Mucosa of descending colon (tissue), 3 donors: ENCODE measurements at regions not wholly inside any gene's neighbourhood (a gene's known extent, or its start where the extent isn't known, plus 50 kb on each side); places are given as distances from the start of the nearest gene placed in this dataset.

Source experiments
- ATAC-seq: fragments of 200-7000 bp; cut with Tn5 transposase; one replicate; pipeline ENCODE4 v1.9.1; 2020; ENCODE audit warnings: mild to moderate bottlenecking, moderate library complexity
- DNase-seq, 3 donors: peaks; one replicate each; pipeline ENCODE4 v3.0.0-alpha.2; 2020
- H3K36me3 ChIP-seq: fragments of 200-600 bp; one replicate; pipeline ENCODE4 v1.8.0; 2021; ENCODE audit warnings: low read depth, mild to moderate bottlenecking
- H3K4me1 ChIP-seq: fragments of 200-600 bp; one replicate; pipeline ENCODE4 v1.8.0; 2021; ENCODE audit warnings: low read depth, mild to moderate bottlenecking
- H3K4me3 ChIP-seq: fragments of 200-600 bp; one replicate; pipeline ENCODE4 v1.8.0; 2021; ENCODE audit warnings: mild to moderate bottlenecking
- H3K9me3 ChIP-seq: fragments of 200-600 bp; one replicate; pipeline ENCODE4 v1.8.0; 2021; ENCODE audit warnings: mild to moderate bottlenecking
- CTCF ChIP-seq: fragments of 200-600 bp; IDR thresholded peaks from one replicate; pipeline ENCODE4 v1.8.0; 2022; ENCODE audit warnings: antibody characterized with exemption, mild to moderate bottlenecking
- intact Hi-C, 2 donors: fragments of 100-400 bp; cut with DNase I in 1 of 2; cut with micrococcal nuclease in 1 of 2; formaldehyde crosslinking; loops; one replicate each; pipeline versions ENCODE4 v1.11.0 to v1.11.1; 2022; cut with DNase I, micrococcal nuclease
- donor health status: DM: no; HTN: no; CAD: no; lungs with moderate emphysema.
- donor health status: DM: no; HTN: no; CAD: no.
- donor health status: DM: no; HTN: yes; CAD: no.

- Histone ChIP-seq H3K9me3 (no peaks in the 10 kb centered on the region), H3K4me1 (no peaks in the 10 kb centered on the region), H3K36me3 (no peaks in the 10 kb centered on the region), H3K4me3 (no peak overlapping the region)
- no peak for DNase-seq
- no peak for ATAC-seq
- intact Hi-C loops: no loop called here
- TF ChIP-seq CTCF: no peak
These were observed 60.2 kb upstream of the LRRC4C start for GRCh38 chr11:41519696-41520095.

GRCh38 chr11:41522391-41522790, 62.9 kb upstream of the LRRC4C start:
- Histone ChIP-seq H3K36me3 (no peaks in the 10 kb centered on the region), H3K4me1 (no peaks in the 10 kb centered on the region), H3K9me3 (no peaks in the 10 kb centered on the region), H3K4me3 (no peak overlapping the region)
- TF ChIP-seq CTCF: no peak
- intact Hi-C loops: no loop called here
- DNase-seq (no peak), ATAC-seq (no peak)

- DNase-seq (no peak), ATAC-seq (no peak)
- Histone ChIP-seq H3K4me3 (no peak overlapping the region), H3K9me3 (no peaks in the 10 kb centered on the region), H3K4me1 (no peaks in the 10 kb centered on the region), H3K36me3 (no peaks in the 10 kb centered on the region)
- intact Hi-C loops: no loop called here
- no peak for TF ChIP-seq CTCF
These were observed 63.6 kb upstream of the LRRC4C start for GRCh38 chr11:41522899-41523672.

GRCh38 chr11:41527530-41527929, 68.1 kb upstream of the LRRC4C start:
- Histone ChIP-seq H3K9me3 (no peaks in the 10 kb centered on the region), H3K4me1 (no peaks in the 10 kb centered on the region), H3K4me3 (no peak overlapping the region), H3K36me3 (no peaks in the 10 kb centered on the region)
- no peak for TF ChIP-seq CTCF
- intact Hi-C loops: no loop called here
- DNase-seq: no peak
- no peak for ATAC-seq

GRCh38 chr11:41532413-41532812, 73.0 kb upstream of the LRRC4C start:
- intact Hi-C loops: no loop called here
- no peak for ATAC-seq
- no peak for DNase-seq
- H3K4me3 ChIP-seq: no peak overlapping the region
- H3K36me3 ChIP-seq: no peaks in the 10 kb centered on the region
- no peaks in the 10 kb centered on the region for H3K9me3 ChIP-seq
- TF ChIP-seq CTCF: no peak
- H3K4me1 ChIP-seq: no peaks in the 10 kb centered on the region

- DNase-seq: no peak
- intact Hi-C loops: no loop called here
- no peak for ATAC-seq
- Histone ChIP-seq H3K4me3 (no peak overlapping the region), H3K4me1 (no peaks in the 10 kb centered on the region), H3K9me3 (no peaks in the 10 kb centered on the region), H3K36me3 (no peaks in the 10 kb centered on the region)
- no peak for TF ChIP-seq CTCF
These were observed 74.3 kb upstream of the LRRC4C start for GRCh38 chr11:41533761-41534160.
